Fibroblast of lung (primary cell): ENCODE measurements at regions not wholly inside any gene's neighbourhood (a gene's known extent, or its start where the extent isn't known, plus 50 kb on each side); places are given as distances from the start of the nearest gene placed in this dataset.

Source experiments
- DNase-seq, 2 donors: peaks; one replicate each; pipeline versions ENCODE4 v3.0.0 to v3.0.0-alpha.2; 2010; ENCODE audit warnings: low read depth in 2 of 2
- H2AFZ ChIP-seq: 2 replicates; pipeline ENCODE4 v1.5.1; 2012; ENCODE audit warnings: low read length, control low read depth, inconsistent platforms
- H3K27ac ChIP-seq: 2 replicates; pipeline ENCODE4 v1.5.1; 2011; ENCODE audit warnings: low read length, control low read depth; ENCODE audit not compliant: insufficient read depth
- H3K27me3 ChIP-seq: 2 replicates; pipeline ENCODE4 v1.5.1; 2011; ENCODE audit warnings: mild to moderate bottlenecking, low read length; ENCODE audit not compliant: control insufficient read depth, insufficient read depth
- H3K36me3 ChIP-seq: 2 replicates; pipeline ENCODE4 v1.5.1; 2011; ENCODE audit warnings: low read length; ENCODE audit not compliant: control insufficient read depth, insufficient read depth
- H3K4me1 ChIP-seq: 2 replicates; pipeline ENCODE4 v1.5.1; 2011; ENCODE audit warnings: low read length; ENCODE audit not compliant: control insufficient read depth, insufficient read depth; ENCODE audit errors: extremely low read depth
- H3K4me2 ChIP-seq: 2 replicates; pipeline ENCODE4 v1.5.1; 2011; ENCODE audit warnings: low read length, control low read depth; ENCODE audit not compliant: insufficient read depth; ENCODE audit errors: extremely low read depth
- H3K4me3 ChIP-seq, 4 experiments: fragments of 200-600 bp in 1 of 4; sonication (generic) in 1 of 4; replicated peaks in 1 of 4; 2 replicates each; pipeline ENCODE4 v1.5.1; 2011 to 2016; ENCODE audit warnings: low read length in 4 of 4, low read depth in 3 of 4, mild to moderate bottlenecking in 3 of 4, control low read depth in 2 of 4, inconsistent platforms in 1 of 4, mixed read lengths in 1 of 4; ENCODE audit not compliant: insufficient read depth in 1 of 4; ENCODE audit errors: control extremely low read depth in 1 of 4
- H3K79me2 ChIP-seq: 2 replicates; pipeline ENCODE4 v1.5.1; 2012; ENCODE audit warnings: mild to moderate bottlenecking, low read length, inconsistent platforms; ENCODE audit not compliant: control insufficient read depth, insufficient read depth
- H3K9ac ChIP-seq: 2 replicates; pipeline ENCODE4 v1.5.1; 2011; ENCODE audit warnings: mild to moderate bottlenecking, low read length, control low read depth; ENCODE audit not compliant: insufficient read depth
- H3K9me3 ChIP-seq: 2 replicates; pipeline ENCODE4 v1.5.1; 2012; ENCODE audit warnings: low read depth, low read length; ENCODE audit not compliant: control insufficient read depth, insufficient read depth
- H4K20me1 ChIP-seq: 2 replicates; pipeline ENCODE4 v1.5.1; 2011; ENCODE audit warnings: low read length; ENCODE audit not compliant: control insufficient read depth, insufficient read depth; ENCODE audit errors: extremely low read depth
- EZH2 ChIP-seq: IDR thresholded peaks from 2 replicates; pipeline ENCODE4 v1.5.1; 2012; ENCODE audit warnings: low read length, control low read depth, mild to moderate bottlenecking; ENCODE audit errors: missing control alignments
- TF ChIP-seq, protein P1 (sequence below), 2 donors: IDR thresholded peaks in 1 of 2; conservative IDR thresholded peaks in 1 of 2; 1 replicate in 1 of 2; 2 replicates in 1 of 2; pipeline ENCODE4 v1.5.1; 2011 to 2012; ENCODE audit warnings: low read length in 2 of 2, control low read depth in 1 of 2, inconsistent platforms in 1 of 2, low read depth in 1 of 2, mild to moderate bottlenecking in 1 of 2

DNA sequence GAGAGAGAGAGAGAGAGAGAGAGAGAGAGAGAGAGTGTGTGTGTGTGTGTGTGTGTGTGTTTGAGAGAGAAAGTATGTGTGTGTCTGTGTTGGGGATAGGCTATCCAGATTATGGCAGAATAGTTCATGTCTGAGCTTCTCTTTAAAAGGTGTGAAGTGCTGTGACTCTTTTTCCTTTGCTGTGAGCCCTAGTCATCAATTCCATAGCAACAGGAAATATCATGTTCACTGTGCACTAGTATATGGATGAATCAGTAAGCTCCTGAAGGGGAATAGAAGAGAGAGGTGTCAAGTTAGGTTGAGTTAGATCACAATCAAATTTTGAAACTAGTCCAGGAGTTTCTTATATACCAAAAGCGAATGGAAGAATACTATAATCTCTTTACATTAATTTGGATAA lies 318.7 kb downstream of the RFPL4B start:
- TF ChIP-seq, protein P1, sequence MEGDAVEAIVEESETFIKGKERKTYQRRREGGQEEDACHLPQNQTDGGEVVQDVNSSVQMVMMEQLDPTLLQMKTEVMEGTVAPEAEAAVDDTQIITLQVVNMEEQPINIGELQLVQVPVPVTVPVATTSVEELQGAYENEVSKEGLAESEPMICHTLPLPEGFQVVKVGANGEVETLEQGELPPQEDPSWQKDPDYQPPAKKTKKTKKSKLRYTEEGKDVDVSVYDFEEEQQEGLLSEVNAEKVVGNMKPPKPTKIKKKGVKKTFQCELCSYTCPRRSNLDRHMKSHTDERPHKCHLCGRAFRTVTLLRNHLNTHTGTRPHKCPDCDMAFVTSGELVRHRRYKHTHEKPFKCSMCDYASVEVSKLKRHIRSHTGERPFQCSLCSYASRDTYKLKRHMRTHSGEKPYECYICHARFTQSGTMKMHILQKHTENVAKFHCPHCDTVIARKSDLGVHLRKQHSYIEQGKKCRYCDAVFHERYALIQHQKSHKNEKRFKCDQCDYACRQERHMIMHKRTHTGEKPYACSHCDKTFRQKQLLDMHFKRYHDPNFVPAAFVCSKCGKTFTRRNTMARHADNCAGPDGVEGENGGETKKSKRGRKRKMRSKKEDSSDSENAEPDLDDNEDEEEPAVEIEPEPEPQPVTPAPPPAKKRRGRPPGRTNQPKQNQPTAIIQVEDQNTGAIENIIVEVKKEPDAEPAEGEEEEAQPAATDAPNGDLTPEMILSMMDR (conservative IDR thresholded peaks at IDR 0.05 in 1 of 2, IDR thresholded peaks at IDR 0.05 in 1 of 2; ENCODE audit: low read depth in 1 of 2, low read length in 2 of 2): no peak
- no peak for TF ChIP-seq EZH2
- no peak overlapping the region for H3K27ac ChIP-seq
- no peak overlapping the region for H3K4me3 ChIP-seq
- no peak overlapping the region for H3K4me2 ChIP-seq
- no peak overlapping the region for H2AFZ ChIP-seq
- H3K4me1 ChIP-seq: peaks cover 4% of the 10 kb centered on the region
- H3K9ac ChIP-seq: no peak overlapping the region
- no peaks in the 10 kb centered on the region for H3K27me3 ChIP-seq
- no peaks in the 10 kb centered on the region for H3K9me3 ChIP-seq
- DNase-seq: peak; percentile 22 to 68
- H4K20me1 ChIP-seq: no peaks in the 10 kb centered on the region
- no peaks in the 10 kb centered on the region for H3K36me3 ChIP-seq
- H3K79me2 ChIP-seq: no peaks in the 10 kb centered on the region

DNA sequence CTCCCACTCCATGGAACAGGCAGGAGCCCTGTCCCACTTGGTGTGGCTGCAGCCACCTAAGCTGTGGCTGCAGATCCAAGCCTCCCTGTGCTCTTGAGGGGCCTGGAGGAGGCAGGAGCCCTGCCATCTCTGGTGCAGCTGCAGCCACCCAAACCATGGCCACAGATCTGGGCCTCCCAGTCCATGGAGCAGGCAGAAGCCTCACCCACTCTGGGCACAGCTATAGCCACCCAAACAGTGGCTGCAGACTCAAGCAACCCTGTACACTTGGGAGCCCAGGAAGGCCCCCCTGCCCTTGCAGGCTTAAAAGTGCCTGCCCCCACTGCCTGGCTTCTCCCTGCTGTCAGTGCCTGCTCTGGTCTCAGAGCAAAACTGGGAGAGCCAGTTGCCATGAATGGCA lies 320.3 kb downstream of the RFPL4B start:
- TF ChIP-seq EZH2: no peak
- TF ChIP-seq, protein P1 (conservative IDR thresholded peaks at IDR 0.05 in 1 of 2, IDR thresholded peaks at IDR 0.05 in 1 of 2; ENCODE audit: low read depth in 1 of 2, low read length in 2 of 2): no peak
- no peak overlapping the region for H2AFZ ChIP-seq
- DNase-seq: no peak

DNA sequence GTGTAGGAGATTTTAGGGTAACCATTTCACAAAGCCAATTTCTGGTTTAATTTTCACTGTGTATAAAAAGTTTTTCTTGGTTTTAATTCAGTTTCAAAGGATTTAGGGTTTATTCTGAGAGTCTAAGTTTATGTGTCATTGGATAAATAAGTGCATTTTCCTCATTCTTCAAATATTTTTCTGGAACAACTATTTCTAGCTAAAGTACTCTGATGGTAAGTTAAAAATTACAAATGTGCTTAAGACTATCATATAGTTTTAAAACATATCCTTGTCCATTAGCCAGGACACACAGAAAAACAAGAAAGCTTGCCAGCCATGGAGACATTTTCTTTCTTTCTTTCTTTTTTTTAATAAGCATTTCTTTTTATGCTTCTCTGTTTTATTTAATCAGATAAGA lies 333.0 kb downstream of the RFPL4B start:
- H3K9ac ChIP-seq: no peak overlapping the region
- peaks cover 5% of the 10 kb centered on the region for H3K4me1 ChIP-seq
- H3K79me2 ChIP-seq: no peaks in the 10 kb centered on the region
- peak overlapping the region; percentile 4 for H3K4me2 ChIP-seq
- H3K36me3 ChIP-seq: no peaks in the 10 kb centered on the region
- no peak overlapping the region for H2AFZ ChIP-seq
- no peaks in the 10 kb centered on the region for H3K9me3 ChIP-seq
- H4K20me1 ChIP-seq: no peaks in the 10 kb centered on the region
- no peaks in the 10 kb centered on the region for H3K27me3 ChIP-seq
- TF ChIP-seq, protein P1 (conservative IDR thresholded peaks at IDR 0.05 in 1 of 2, IDR thresholded peaks at IDR 0.05 in 1 of 2; ENCODE audit: low read depth in 1 of 2, low read length in 2 of 2): no peak
- TF ChIP-seq EZH2: no peak
- peak in 1 of 2 donors; percentile 45 for DNase-seq
- H3K27ac ChIP-seq: no peak overlapping the region
- H3K4me3 ChIP-seq: no peak overlapping the region

More for the DNA sequence above, 320.3 kb downstream of the RFPL4B start:
- Histone ChIP-seq H3K9ac (no peak overlapping the region), H3K79me2 (no peaks in the 10 kb centered on the region), H3K9me3 (no peaks in the 10 kb centered on the region), H3K4me3 (no peak overlapping the region), H3K4me1 (peaks cover 4% of the 10 kb centered on the region), H3K27me3 (no peaks in the 10 kb centered on the region), H4K20me1 (no peaks in the 10 kb centered on the region), H3K27ac (no peak overlapping the region), H3K4me2 (no peak overlapping the region), H3K36me3 (no peaks in the 10 kb centered on the region)
